ENCODE measurements at regions not wholly inside any gene's neighbourhood (a gene's known extent, or its start where the extent isn't known, plus 50 kb on each side); places are given as distances from the start of the nearest gene placed in this dataset.

DNA sequence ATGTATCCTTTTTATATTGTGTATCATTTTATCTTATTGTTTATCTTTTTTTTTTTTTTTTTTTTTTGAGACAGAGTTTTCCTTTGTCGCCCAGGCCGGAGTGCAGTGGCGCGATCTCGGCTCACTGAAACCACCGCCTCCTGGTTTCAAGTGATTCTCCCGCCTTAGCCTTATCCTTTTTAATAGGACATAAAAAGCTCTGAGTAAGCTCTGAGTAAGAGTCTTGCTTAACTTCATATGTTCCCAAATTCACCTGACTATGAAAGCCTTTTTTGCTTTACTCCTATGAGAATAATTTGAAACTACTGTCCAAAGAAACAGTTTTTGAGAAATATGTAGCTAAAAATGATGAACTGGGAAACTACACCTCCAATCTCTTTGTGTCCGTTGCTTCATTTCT lies 525.5 kb downstream of the IRS1 start:
- no peak overlapping the region for H2AFZ ChIP-seq
- H3K9me3 Mint-ChIP-seq = no peaks in the 10 kb centered on the region
- H4K20me1 ChIP-seq (replicated peaks; ENCODE audit: insufficient read depth) = no peaks in the 10 kb centered on the region
- H3K36me3 Mint-ChIP-seq (ENCODE audit: low read depth) = no peaks in the 10 kb centered on the region
- H3K27ac Mint-ChIP-seq = no peak overlapping the region
- no peaks in the 10 kb centered on the region for H3K36me3 ChIP-seq (ENCODE audit: insufficient read depth)
- H3K4me2 ChIP-seq = no peak overlapping the region
- no peaks in the 10 kb centered on the region for H3F3A ChIP-seq (replicated peaks; ENCODE audit: low read depth)
- H3K27ac ChIP-seq (ENCODE audit: low read depth) = no peak overlapping the region
- H3K9me2 ChIP-seq (ENCODE audit: insufficient read depth) = peaks cover 5% of the 10 kb centered on the region
- TF ChIP-seq, protein P1, sequence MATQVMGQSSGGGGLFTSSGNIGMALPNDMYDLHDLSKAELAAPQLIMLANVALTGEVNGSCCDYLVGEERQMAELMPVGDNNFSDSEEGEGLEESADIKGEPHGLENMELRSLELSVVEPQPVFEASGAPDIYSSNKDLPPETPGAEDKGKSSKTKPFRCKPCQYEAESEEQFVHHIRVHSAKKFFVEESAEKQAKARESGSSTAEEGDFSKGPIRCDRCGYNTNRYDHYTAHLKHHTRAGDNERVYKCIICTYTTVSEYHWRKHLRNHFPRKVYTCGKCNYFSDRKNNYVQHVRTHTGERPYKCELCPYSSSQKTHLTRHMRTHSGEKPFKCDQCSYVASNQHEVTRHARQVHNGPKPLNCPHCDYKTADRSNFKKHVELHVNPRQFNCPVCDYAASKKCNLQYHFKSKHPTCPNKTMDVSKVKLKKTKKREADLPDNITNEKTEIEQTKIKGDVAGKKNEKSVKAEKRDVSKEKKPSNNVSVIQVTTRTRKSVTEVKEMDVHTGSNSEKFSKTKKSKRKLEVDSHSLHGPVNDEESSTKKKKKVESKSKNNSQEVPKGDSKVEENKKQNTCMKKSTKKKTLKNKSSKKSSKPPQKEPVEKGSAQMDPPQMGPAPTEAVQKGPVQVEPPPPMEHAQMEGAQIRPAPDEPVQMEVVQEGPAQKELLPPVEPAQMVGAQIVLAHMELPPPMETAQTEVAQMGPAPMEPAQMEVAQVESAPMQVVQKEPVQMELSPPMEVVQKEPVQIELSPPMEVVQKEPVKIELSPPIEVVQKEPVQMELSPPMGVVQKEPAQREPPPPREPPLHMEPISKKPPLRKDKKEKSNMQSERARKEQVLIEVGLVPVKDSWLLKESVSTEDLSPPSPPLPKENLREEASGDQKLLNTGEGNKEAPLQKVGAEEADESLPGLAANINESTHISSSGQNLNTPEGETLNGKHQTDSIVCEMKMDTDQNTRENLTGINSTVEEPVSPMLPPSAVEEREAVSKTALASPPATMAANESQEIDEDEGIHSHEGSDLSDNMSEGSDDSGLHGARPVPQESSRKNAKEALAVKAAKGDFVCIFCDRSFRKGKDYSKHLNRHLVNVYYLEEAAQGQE (IDR thresholded peaks at IDR 0.05; ENCODE audit: unreplicated experiment) = no peak
- TF ChIP-seq CREB1 (CRISPR knock-in tag; IDR thresholded peaks at IDR 0.05; ENCODE audit: low read depth) = no peak
- TF ChIP-seq STAT1 (IDR thresholded peaks at IDR 0.05; ENCODE audit: unreplicated experiment) = no peak
- TF ChIP-seq, protein P2, sequence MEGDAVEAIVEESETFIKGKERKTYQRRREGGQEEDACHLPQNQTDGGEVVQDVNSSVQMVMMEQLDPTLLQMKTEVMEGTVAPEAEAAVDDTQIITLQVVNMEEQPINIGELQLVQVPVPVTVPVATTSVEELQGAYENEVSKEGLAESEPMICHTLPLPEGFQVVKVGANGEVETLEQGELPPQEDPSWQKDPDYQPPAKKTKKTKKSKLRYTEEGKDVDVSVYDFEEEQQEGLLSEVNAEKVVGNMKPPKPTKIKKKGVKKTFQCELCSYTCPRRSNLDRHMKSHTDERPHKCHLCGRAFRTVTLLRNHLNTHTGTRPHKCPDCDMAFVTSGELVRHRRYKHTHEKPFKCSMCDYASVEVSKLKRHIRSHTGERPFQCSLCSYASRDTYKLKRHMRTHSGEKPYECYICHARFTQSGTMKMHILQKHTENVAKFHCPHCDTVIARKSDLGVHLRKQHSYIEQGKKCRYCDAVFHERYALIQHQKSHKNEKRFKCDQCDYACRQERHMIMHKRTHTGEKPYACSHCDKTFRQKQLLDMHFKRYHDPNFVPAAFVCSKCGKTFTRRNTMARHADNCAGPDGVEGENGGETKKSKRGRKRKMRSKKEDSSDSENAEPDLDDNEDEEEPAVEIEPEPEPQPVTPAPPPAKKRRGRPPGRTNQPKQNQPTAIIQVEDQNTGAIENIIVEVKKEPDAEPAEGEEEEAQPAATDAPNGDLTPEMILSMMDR (conservative IDR thresholded peaks at IDR 0.05; ENCODE audit: low read depth in 2 of 2) = no peak
- no peak for TF ChIP-seq POLR2AphosphoS5 (IDR thresholded peaks at IDR 0.05; ENCODE audit: low read depth)
- TF ChIP-seq, protein P3, sequence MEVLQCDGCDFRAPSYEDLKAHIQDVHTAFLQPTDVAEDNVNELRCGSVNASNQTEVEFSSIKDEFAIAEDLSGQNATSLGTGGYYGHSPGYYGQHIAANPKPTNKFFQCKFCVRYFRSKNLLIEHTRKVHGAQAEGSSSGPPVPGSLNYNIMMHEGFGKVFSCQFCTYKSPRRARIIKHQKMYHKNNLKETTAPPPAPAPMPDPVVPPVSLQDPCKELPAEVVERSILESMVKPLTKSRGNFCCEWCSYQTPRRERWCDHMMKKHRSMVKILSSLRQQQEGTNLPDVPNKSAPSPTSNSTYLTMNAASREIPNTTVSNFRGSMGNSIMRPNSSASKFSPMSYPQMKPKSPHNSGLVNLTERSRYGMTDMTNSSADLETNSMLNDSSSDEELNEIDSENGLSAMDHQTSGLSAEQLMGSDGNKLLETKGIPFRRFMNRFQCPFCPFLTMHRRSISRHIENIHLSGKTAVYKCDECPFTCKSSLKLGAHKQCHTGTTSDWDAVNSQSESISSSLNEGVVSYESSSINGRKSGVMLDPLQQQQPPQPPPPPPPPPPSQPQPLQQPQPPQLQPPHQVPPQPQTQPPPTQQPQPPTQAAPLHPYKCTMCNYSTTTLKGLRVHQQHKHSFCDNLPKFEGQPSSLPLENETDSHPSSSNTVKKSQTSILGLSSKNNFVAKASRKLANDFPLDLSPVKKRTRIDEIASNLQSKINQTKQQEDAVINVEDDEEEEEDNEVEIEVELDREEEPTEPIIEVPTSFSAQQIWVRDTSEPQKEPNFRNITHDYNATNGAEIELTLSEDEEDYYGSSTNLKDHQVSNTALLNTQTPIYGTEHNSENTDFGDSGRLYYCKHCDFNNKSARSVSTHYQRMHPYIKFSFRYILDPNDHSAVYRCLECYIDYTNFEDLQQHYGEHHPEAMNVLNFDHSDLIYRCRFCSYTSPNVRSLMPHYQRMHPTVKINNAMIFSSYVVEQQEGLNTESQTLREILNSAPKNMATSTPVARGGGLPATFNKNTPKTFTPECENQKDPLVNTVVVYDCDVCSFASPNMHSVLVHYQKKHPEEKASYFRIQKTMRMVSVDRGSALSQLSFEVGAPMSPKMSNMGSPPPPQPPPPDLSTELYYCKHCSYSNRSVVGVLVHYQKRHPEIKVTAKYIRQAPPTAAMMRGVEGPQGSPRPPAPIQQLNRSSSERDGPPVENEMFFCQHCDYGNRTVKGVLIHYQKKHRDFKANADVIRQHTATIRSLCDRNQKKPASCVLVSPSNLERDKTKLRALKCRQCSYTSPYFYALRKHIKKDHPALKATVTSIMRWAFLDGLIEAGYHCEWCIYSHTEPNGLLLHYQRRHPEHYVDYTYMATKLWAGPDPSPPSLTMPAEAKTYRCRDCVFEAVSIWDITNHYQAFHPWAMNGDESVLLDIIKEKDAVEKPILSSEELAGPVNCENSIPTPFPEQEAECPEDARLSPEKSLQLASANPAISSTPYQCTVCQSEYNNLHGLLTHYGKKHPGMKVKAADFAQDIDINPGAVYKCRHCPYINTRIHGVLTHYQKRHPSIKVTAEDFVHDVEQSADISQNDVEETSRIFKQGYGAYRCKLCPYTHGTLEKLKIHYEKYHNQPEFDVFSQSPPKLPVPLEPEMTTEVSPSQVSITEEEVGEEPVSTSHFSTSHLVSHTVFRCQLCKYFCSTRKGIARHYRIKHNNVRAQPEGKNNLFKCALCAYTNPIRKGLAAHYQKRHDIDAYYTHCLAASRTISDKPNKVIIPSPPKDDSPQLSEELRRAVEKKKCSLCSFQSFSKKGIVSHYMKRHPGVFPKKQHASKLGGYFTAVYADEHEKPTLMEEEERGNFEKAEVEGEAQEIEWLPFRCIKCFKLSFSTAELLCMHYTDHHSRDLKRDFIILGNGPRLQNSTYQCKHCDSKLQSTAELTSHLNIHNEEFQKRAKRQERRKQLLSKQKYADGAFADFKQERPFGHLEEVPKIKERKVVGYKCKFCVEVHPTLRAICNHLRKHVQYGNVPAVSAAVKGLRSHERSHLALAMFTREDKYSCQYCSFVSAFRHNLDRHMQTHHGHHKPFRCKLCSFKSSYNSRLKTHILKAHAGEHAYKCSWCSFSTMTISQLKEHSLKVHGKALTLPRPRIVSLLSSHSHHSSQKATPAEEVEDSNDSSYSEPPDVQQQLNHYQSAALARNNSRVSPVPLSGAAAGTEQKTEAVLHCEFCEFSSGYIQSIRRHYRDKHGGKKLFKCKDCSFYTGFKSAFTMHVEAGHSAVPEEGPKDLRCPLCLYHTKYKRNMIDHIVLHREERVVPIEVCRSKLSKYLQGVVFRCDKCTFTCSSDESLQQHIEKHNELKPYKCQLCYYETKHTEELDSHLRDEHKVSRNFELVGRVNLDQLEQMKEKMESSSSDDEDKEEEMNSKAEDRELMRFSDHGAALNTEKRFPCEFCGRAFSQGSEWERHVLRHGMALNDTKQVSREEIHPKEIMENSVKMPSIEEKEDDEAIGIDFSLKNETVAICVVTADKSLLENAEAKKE (CRISPR knock-in tag; IDR thresholded peaks at IDR 0.05) = no peak
- TF ChIP-seq NANOG (IDR thresholded peaks at IDR 0.05; ENCODE audit: borderline replicate concordance) = no peak
- TF ChIP-seq ZNF331 (CRISPR knock-in tag; IDR thresholded peaks at IDR 0.05; ENCODE audit: low read depth) = no peak
- no peak for TF ChIP-seq JUNB (IDR thresholded peaks at IDR 0.05; ENCODE audit: unreplicated experiment)
- TF ChIP-seq EZH2 (IDR thresholded peaks at IDR 0.05; ENCODE audit: low read depth, unreplicated experiment) = no peak
- no peak for TF ChIP-seq EZH2phosphoT487 (IDR thresholded peaks at IDR 0.05; ENCODE audit: unreplicated experiment)
- no peak for TF ChIP-seq ZNF114 (CRISPR knock-in tag; IDR thresholded peaks at IDR 0.05)
- no peak for ATAC-seq
- H3K27me3 ChIP-seq (ENCODE audit: insufficient read depth) = no peaks in the 10 kb centered on the region
- H3K79me2 ChIP-seq (replicated peaks; ENCODE audit: insufficient read depth) = no peaks in the 10 kb centered on the region
- H3K4me1 Mint-ChIP-seq = no peaks in the 10 kb centered on the region
- H3K4me1 ChIP-seq (ENCODE audit: insufficient read depth) = no peaks in the 10 kb centered on the region
- no peak overlapping the region for H3K4me3 Mint-ChIP-seq
- H3K27me3 Mint-ChIP-seq (ENCODE audit: insufficient read depth, low read depth, poor library complexity) = no peaks in the 10 kb centered on the region
- no peak overlapping the region for H3K4me3 ChIP-seq
- no peak for DNase-seq (ENCODE audit: low spot score)
